Colonic mucosa (tissue), 4 donors: ENCODE measurements at regions not wholly inside any gene's neighbourhood (a gene's known extent, or its start where the extent isn't known, plus 50 kb on each side); places are given as distances from the start of the nearest gene placed in this dataset.
"Not testable (repeated sequence)": the region's sequence is repeated elsewhere in the genome, so short reads cannot be mapped to it uniquely, and the experiment has no call there.

Experiments used
- DNase-seq: peaks from one replicate; pipeline ENCODE4 v3.0.0-alpha.2; 2020
- H3K27ac ChIP-seq: fragments of 200-600 bp; one replicate; pipeline ENCODE4 v1.8.0; 2021
- H3K27me3 ChIP-seq: fragments of 200-600 bp; one replicate; pipeline ENCODE4 v1.8.0; 2021
- H3K36me3 ChIP-seq: fragments of 200-600 bp; one replicate; pipeline ENCODE4 v1.8.0; 2021
- H3K4me1 ChIP-seq: fragments of 200-600 bp; one replicate; pipeline ENCODE4 v1.8.0; 2021; ENCODE audit warnings: mild to moderate bottlenecking
- H3K4me3 ChIP-seq: fragments of 200-600 bp; one replicate; pipeline ENCODE4 v1.8.0; 2021
- H3K9ac ChIP-seq, 2 donors: one replicate each; pipeline ENCODE4 v1.7.0; 2013; ENCODE audit warnings: control low read depth in 2 of 2, low read depth in 2 of 2, low read length in 2 of 2
- H3K9me3 ChIP-seq: fragments of 200-600 bp; one replicate; pipeline ENCODE4 v1.8.0; 2021
- CTCF ChIP-seq: fragments of 200-600 bp; IDR thresholded peaks from one replicate; pipeline ENCODE4 v1.8.0; 2022; ENCODE audit warnings: antibody characterized with exemption, mild to moderate bottlenecking
- intact Hi-C: fragments of 100-400 bp; cut with DNase I; formaldehyde crosslinking; loops from one replicate; pipeline ENCODE4 v1.14.1; 2022
- donor health status: healthy.
- donor health status: DM: no; HTN: no; CAD: no.
- donor health status: DM: no; HTN: no; CAD: no.

- Histone ChIP-seq H3K36me3 (no peaks in the 10 kb centered on the region), H3K27me3 (no peaks in the 10 kb centered on the region), H3K27ac (no peak overlapping the region), H3K9me3 (no peaks in the 10 kb centered on the region), H3K4me1 (no peaks in the 10 kb centered on the region), H3K4me3 (no peak overlapping the region), H3K9ac (no peak overlapping the region)
- intact Hi-C loops, result no loop called here
- DNase-seq, result no peak
- TF ChIP-seq CTCF, result no peak
These were observed 540.4 kb upstream of the ZNF804A start for GRCh38 chr2:184057910-184058309.

- H3K4me1 ChIP-seq, DNase-seq, H3K9me3 ChIP-seq, H3K27ac ChIP-seq, H3K36me3 ChIP-seq, H3K9ac ChIP-seq, H3K4me3 ChIP-seq, H3K27me3 ChIP-seq, intact Hi-C loops: not testable (repeated sequence)
These were observed 538.1 kb upstream of the ZNF804A start for GRCh38 chr2:184060268-184060667.

GRCh38 chr2:184067502-184067901, 530.8 kb upstream of the ZNF804A start:
- no peak for DNase-seq
- Histone ChIP-seq H3K4me3 (no peak overlapping the region), H3K36me3 (no peaks in the 10 kb centered on the region), H3K9ac (no peak overlapping the region), H3K27me3 (no peaks in the 10 kb centered on the region), H3K9me3 (no peaks in the 10 kb centered on the region), H3K4me1 (no peaks in the 10 kb centered on the region), H3K27ac (no peak overlapping the region)
- intact Hi-C loops, result no loop called here
- no peak for TF ChIP-seq CTCF

GRCh38 chr2:184072470-184072869, 525.9 kb upstream of the ZNF804A start:
- no peaks in the 10 kb centered on the region for H3K27me3 ChIP-seq
- no peaks in the 10 kb centered on the region for H3K36me3 ChIP-seq
- intact Hi-C loops, result no loop called here

GRCh38 chr2:184078496-184078895, 519.8 kb upstream of the ZNF804A start:
- intact Hi-C loops, result no loop called here
- Histone ChIP-seq H3K9me3 (no peaks in the 10 kb centered on the region), H3K4me1 (no peaks in the 10 kb centered on the region), H3K36me3 (no peaks in the 10 kb centered on the region), H3K4me3 (no peak overlapping the region), H3K27me3 (no peaks in the 10 kb centered on the region), H3K27ac (no peak overlapping the region), H3K9ac (no peak overlapping the region)
- no peak for TF ChIP-seq CTCF
- no peak for DNase-seq

More at GRCh38 chr2:184072470-184072869, 525.9 kb upstream of the ZNF804A start:
- no peak overlapping the region for H3K27ac ChIP-seq
- no peak for TF ChIP-seq CTCF
- no peak overlapping the region for H3K4me3 ChIP-seq
- no peak overlapping the region for H3K9ac ChIP-seq
- no peak for DNase-seq
- no peaks in the 10 kb centered on the region for H3K9me3 ChIP-seq
- no peaks in the 10 kb centered on the region for H3K4me1 ChIP-seq

GRCh38 chr2:184091456-184091855, 506.9 kb upstream of the ZNF804A start:
- Histone ChIP-seq H3K4me1 (no peaks in the 10 kb centered on the region), H3K27me3 (no peaks in the 10 kb centered on the region), H3K27ac (no peak overlapping the region), H3K9ac (no peak overlapping the region), H3K36me3 (no peaks in the 10 kb centered on the region), H3K9me3 (no peaks in the 10 kb centered on the region), H3K4me3 (no peak overlapping the region)
- intact Hi-C loops, result no loop called here
- TF ChIP-seq CTCF, result no peak
- no peak for DNase-seq
